GM12891 (cell line): ENCODE measurements at regions not wholly inside any gene's neighbourhood (a gene's known extent, or its start where the extent isn't known, plus 50 kb on each side); places are given as distances from the start of the nearest gene placed in this dataset.

ENCODE experiments used
- PAX5 ChIP-seq: IDR thresholded peaks from 2 replicates; pipeline ENCODE4 v1.6.1; 2011; ENCODE audit warnings: low read length, moderate library complexity, mild to moderate bottlenecking; ENCODE audit not compliant: insufficient read depth, severe bottlenecking
- POLR2A ChIP-seq: IDR thresholded peaks from 2 replicates; pipeline ENCODE4 v1.6.1; 2011; ENCODE audit warnings: low read depth, low read length, control low read depth
- POLR2AphosphoS5 ChIP-seq: IDR thresholded peaks from 2 replicates; pipeline ENCODE4 v1.6.1; 2011; ENCODE audit warnings: low read depth, low read length, control low read depth
- POU2F2 ChIP-seq: IDR thresholded peaks from 2 replicates; pipeline ENCODE4 v1.6.1; 2011; ENCODE audit warnings: low read depth, mild to moderate bottlenecking, control low read depth, low read length, moderate library complexity
- SPI1 ChIP-seq: IDR thresholded peaks from 2 replicates; pipeline ENCODE4 v1.6.1; 2011; ENCODE audit warnings: low read depth, low read length, control low read depth
- TAF1 ChIP-seq: IDR thresholded peaks from 2 replicates; pipeline ENCODE4 v1.6.1; 2011; ENCODE audit warnings: low read depth, low read length, control low read depth

- no peak for TF ChIP-seq POLR2A
- no peak for TF ChIP-seq POU2F2
- TF ChIP-seq PAX5: no peak
- TF ChIP-seq POLR2AphosphoS5: no peak
- TF ChIP-seq TAF1: no peak
- no peak for TF ChIP-seq SPI1
These were observed 191.3 kb downstream of the DMAC1 start for GRCh38 chr9:7608261-7608660.
